Ovary (tissue), 7 donors: ENCODE measurements at regions not wholly inside any gene's neighbourhood (a gene's known extent, or its start where the extent isn't known, plus 50 kb on each side); places are given as distances from the start of the nearest gene placed in this dataset.

Source experiments
- DNase-seq, 5 donors: peaks; one replicate each; pipeline ENCODE4 v3.0.0-alpha.2; 2019 to 2020
- H3K27ac ChIP-seq, 2 donors: fragments of 200-600 bp; one replicate each; pipeline versions ENCODE4 v1.5.1 to v1.8.0; 2019 to 2022
- H3K27me3 ChIP-seq: fragments of 200-600 bp; one replicate; pipeline ENCODE4 v1.8.0; 2022
- H3K36me3 ChIP-seq: fragments of 200-600 bp; sonication (generic); one replicate; pipeline ENCODE4 v1.5.1; 2019
- H3K4me1 ChIP-seq: one replicate; pipeline ENCODE4 v1.8.1; 2013; ENCODE audit warnings: mild to moderate bottlenecking, moderate library complexity; ENCODE audit not compliant: insufficient read depth
- H3K4me3 ChIP-seq: fragments of 200-600 bp; sonication (generic); one replicate; pipeline ENCODE4 v1.5.1; 2017
- H3K9me3 ChIP-seq, 2 donors: fragments of 200-600 bp in 1 of 2; sonication (generic) in 1 of 2; one replicate each; pipeline versions ENCODE4 v1.5.1 to v1.8.1; 2013 to 2019; ENCODE audit warnings: mild to moderate bottlenecking in 1 of 2, moderate library complexity in 1 of 2
- CTCF ChIP-seq, 3 donors: fragments of 450-650 bp in 2 of 3; fragments of 200-600 bp in 1 of 3; IDR thresholded peaks; one replicate each; pipeline versions ENCODE4 v1.5.1 to v1.8.0; 2016 to 2022; ENCODE audit warnings: antibody characterized with exemption in 3 of 3, mild to moderate bottlenecking in 1 of 3
- EP300 ChIP-seq: sonication (generic); formaldehyde crosslinking; IDR thresholded peaks from one replicate; pipeline ENCODE4 v1.6.1; 2017; ENCODE audit warnings: antibody characterized with exemption
- POLR2A ChIP-seq: fragments of 450-650 bp; IDR thresholded peaks from one replicate; pipeline ENCODE4 v1.6.1; 2017; ENCODE audit warnings: antibody characterized with exemption, mild to moderate bottlenecking, moderate library complexity
- WGBS, 3 donors: extraction: QIAGEN DNeasy Blood & Tissue Kit in 1 of 3; methylation state at CpG; one replicate each; pipeline versions ENCODE4 v1.1.5 to v1.1.7; 2013 to 2017; 5-methylcytosine and 5-hydroxymethylcytosine counted together
- intact Hi-C, 4 donors: fragments of 100-400 bp; cut with DNase I; formaldehyde crosslinking; loops; one replicate each; pipeline versions ENCODE4 v1.11.0 to v1.15.1; 2022 to 2023
- donor health status: DM: no; HTN: no; CAD: no; lungs with moderate emphysema.
- donor health status: DM: no; HTN: no; CAD: no.
- donor health status: Bipolar disorder and iron deficiency.
- donor health status: DM: no; HTN: no; CAD: no.
- donor health status: DM: yes; HTN: yes; CAD: no.

GRCh38 chr21:40938611-40939010 lies 91.7 kb upstream of the DSCAM start:
- TF ChIP-seq EP300, result no peak
- no peak for TF ChIP-seq POLR2A
- no peak for TF ChIP-seq CTCF (IDR thresholded peaks at IDR 0.05)
- 67 to 70% (median 69%) methylated on average over 4 of the region's 4 CpGs for WGBS, 3 donors
- no peaks in the 10 kb centered on the region for H3K27me3 ChIP-seq
- H3K36me3 ChIP-seq, result no peaks in the 10 kb centered on the region
- H3K9me3 ChIP-seq, result no peaks in the 10 kb centered on the region
- intact Hi-C loops, result no loop called here
- no peaks in the 10 kb centered on the region for H3K4me1 ChIP-seq
- no peak for DNase-seq
- H3K27ac ChIP-seq, result no peak overlapping the region
- no peak overlapping the region for H3K4me3 ChIP-seq

- Histone ChIP-seq H3K4me1 (no peaks in the 10 kb centered on the region), H3K27me3 (no peaks in the 10 kb centered on the region), H3K4me3 (no peak overlapping the region), H3K9me3 (no peaks in the 10 kb centered on the region), H3K36me3 (no peaks in the 10 kb centered on the region), H3K27ac (no peak overlapping the region)
- DNase-seq, result no peak
- TF ChIP-seq CTCF (IDR thresholded peaks at IDR 0.05), result no peak
- no peak for TF ChIP-seq POLR2A
- TF ChIP-seq EP300, result no peak
- intact Hi-C loops, result no loop called here
- WGBS, 3 donors, result 55 to 65% (median 58%) methylated on average over 3 of the region's 3 CpGs
Measured at GRCh38 chr21:40947713-40948112, 100.8 kb upstream of the DSCAM start.

GRCh38 chr21:40950970-40951369 lies 104.0 kb upstream of the DSCAM start:
- H3K4me3 ChIP-seq, result no peak overlapping the region
- TF ChIP-seq CTCF (IDR thresholded peaks at IDR 0.05) (no peak), POLR2A (no peak), EP300 (no peak)
- intact Hi-C loops, result no loop called here
- H3K27me3 ChIP-seq, result no peaks in the 10 kb centered on the region
- H3K4me1 ChIP-seq, result no peaks in the 10 kb centered on the region
- H3K27ac ChIP-seq, result no peak overlapping the region
- no peaks in the 10 kb centered on the region for H3K36me3 ChIP-seq
- no peak for DNase-seq
- H3K9me3 ChIP-seq, result no peaks in the 10 kb centered on the region

- Histone ChIP-seq H3K27ac (no peak overlapping the region), H3K4me3 (no peak overlapping the region), H3K4me1 (no peaks in the 10 kb centered on the region), H3K27me3 (no peaks in the 10 kb centered on the region), H3K9me3 (no peaks in the 10 kb centered on the region), H3K36me3 (no peaks in the 10 kb centered on the region)
- TF ChIP-seq CTCF (IDR thresholded peaks at IDR 0.05) (no peak), POLR2A (no peak), EP300 (no peak)
- DNase-seq, result no peak
- WGBS, 3 donors, result 76 to 82% (median 78%) methylated on average over 6 of the region's 6 CpGs
- intact Hi-C loops, result no loop called here
Measured at GRCh38 chr21:40952551-40953323, 105.8 kb upstream of the DSCAM start.
